Hepatocyte (in vitro differentiated cells): ENCODE measurements at regions not wholly inside any gene's neighbourhood (a gene's known extent, or its start where the extent isn't known, plus 50 kb on each side); places are given as distances from the start of the nearest gene placed in this dataset.

Source experiments
- DNase-seq: peaks from one replicate; pipeline ENCODE4 v3.0.0-alpha.2; 2016; ENCODE audit warnings: low spot score
- H2AFZ ChIP-seq: fragments of 200-600 bp; sonication (generic); 2 replicates; pipeline ENCODE4 v1.6.0; 2016; ENCODE audit warnings: antibody characterized with exemption, mild to moderate bottlenecking
- H3K27ac ChIP-seq: fragments of 200-600 bp; sonication (generic); 2 replicates; pipeline ENCODE4 v1.5.1; 2016; ENCODE audit warnings: mild to moderate bottlenecking
- H3K27me3 ChIP-seq: fragments of 200-600 bp; sonication (generic); 2 replicates; pipeline ENCODE4 v1.6.1; 2016
- H3K36me3 ChIP-seq: fragments of 200-600 bp; sonication (generic); replicated peaks from 2 replicates; pipeline ENCODE4 v1.5.1; 2016; ENCODE audit warnings: low read depth; ENCODE audit not compliant: insufficient read depth
- H3K4me1 ChIP-seq: fragments of 200-600 bp; sonication (generic); 2 replicates; pipeline ENCODE4 v1.5.1; 2016; ENCODE audit warnings: mild to moderate bottlenecking, moderate library complexity; ENCODE audit not compliant: insufficient read depth
- H3K4me2 ChIP-seq: fragments of 200-600 bp; sonication (generic); 2 replicates; pipeline ENCODE4 v1.6.0; 2016
- H3K4me3 ChIP-seq: fragments of 200-600 bp; sonication (generic); 2 replicates; pipeline ENCODE4 v1.5.1; 2016; ENCODE audit warnings: mild to moderate bottlenecking
- H3K79me2 ChIP-seq: fragments of 200-600 bp; sonication (generic); 2 replicates; pipeline ENCODE4 v1.6.0; 2017; ENCODE audit warnings: mild to moderate bottlenecking
- H3K9me2 ChIP-seq: fragments of 200-600 bp; sonication (generic); replicated peaks from 2 replicates; pipeline ENCODE4 v1.6.0; 2017; ENCODE audit warnings: mild to moderate bottlenecking; ENCODE audit not compliant: insufficient read depth
- H3K9me3 ChIP-seq: fragments of 200-600 bp; sonication (generic); 2 replicates; pipeline ENCODE4 v1.5.1; 2016; ENCODE audit warnings: low read depth, mild to moderate bottlenecking
- H4K20me1 ChIP-seq: fragments of 200-600 bp; sonication (generic); 2 replicates; pipeline ENCODE4 v1.6.0; 2016; ENCODE audit warnings: mild to moderate bottlenecking; ENCODE audit not compliant: insufficient read depth, poor library complexity, severe bottlenecking
- CTCF ChIP-seq: fragments of 200-600 bp; sonication (generic); IDR thresholded peaks from 2 replicates; pipeline ENCODE4 v1.5.1; 2016; ENCODE audit warnings: antibody characterized with exemption, mild to moderate bottlenecking; ENCODE audit not compliant: poor library complexity
- EZH2 ChIP-seq: fragments of 200-600 bp; sonication (generic); IDR thresholded peaks from 2 replicates; pipeline ENCODE4 v1.6.1; 2016; ENCODE audit warnings: antibody characterized with exemption, mild to moderate bottlenecking, borderline replicate concordance
- EZH2phosphoT487 ChIP-seq: fragments of 200-600 bp; sonication (generic); IDR thresholded peaks from one replicate; pipeline ENCODE4 v1.6.1; 2018; ENCODE audit warnings: antibody characterized with exemption, mild to moderate bottlenecking, low read depth, moderate library complexity; ENCODE audit not compliant: unreplicated experiment, severe bottlenecking
- WGBS: methylation state at CpG from one replicate; pipeline ENCODE4 v1.1.6; 2016; ENCODE audit warnings: low lambda C conversion rate; ENCODE audit errors: missing lambda C conversion rate; 5-methylcytosine and 5-hydroxymethylcytosine counted together

GRCh38 chr3:152155246-152156020 lies 113.3 kb upstream of the MBNL1 start:
- WGBS = 70% methylated on average over 5 of the region's 5 CpGs
- H3K79me2 ChIP-seq = no peaks in the 10 kb centered on the region
- H3K27me3 ChIP-seq = no peaks in the 10 kb centered on the region
- TF ChIP-seq CTCF (no peak), EZH2 (no peak), EZH2phosphoT487 (no peak)
- H3K9me2 ChIP-seq = no peaks in the 10 kb centered on the region
- H3K4me2 ChIP-seq = no peak overlapping the region
- no peak for DNase-seq
- no peak overlapping the region for H3K27ac ChIP-seq
- H2AFZ ChIP-seq = no peak overlapping the region
- H3K4me3 ChIP-seq = no peak overlapping the region
- no peaks in the 10 kb centered on the region for H4K20me1 ChIP-seq
- no peaks in the 10 kb centered on the region for H3K4me1 ChIP-seq
- no peaks in the 10 kb centered on the region for H3K36me3 ChIP-seq
- H3K9me3 ChIP-seq = no peaks in the 10 kb centered on the region

- no peak overlapping the region for H2AFZ ChIP-seq
- H3K4me1 ChIP-seq = no peaks in the 10 kb centered on the region
- no peak for DNase-seq
- no peak overlapping the region for H3K4me2 ChIP-seq
- no peaks in the 10 kb centered on the region for H3K9me3 ChIP-seq
- no peaks in the 10 kb centered on the region for H3K79me2 ChIP-seq
- 68% methylated on average over 3 of the region's 3 CpGs for WGBS
- H4K20me1 ChIP-seq = no peaks in the 10 kb centered on the region
- no peak for TF ChIP-seq EZH2
- TF ChIP-seq EZH2phosphoT487 = no peak
- TF ChIP-seq CTCF = no peak
- H3K27me3 ChIP-seq = no peaks in the 10 kb centered on the region
- no peak overlapping the region for H3K27ac ChIP-seq
- H3K4me3 ChIP-seq = no peak overlapping the region
- H3K36me3 ChIP-seq = no peaks in the 10 kb centered on the region
- H3K9me2 ChIP-seq = no peaks in the 10 kb centered on the region
Observed at GRCh38 chr3:152156880-152157279, 111.8 kb upstream of the MBNL1 start.

GRCh38 chr3:152157337-152157736 lies 111.4 kb upstream of the MBNL1 start:
- Histone ChIP-seq H3K79me2 (no peaks in the 10 kb centered on the region), H3K4me3 (no peak overlapping the region), H3K27ac (no peak overlapping the region), H2AFZ (no peak overlapping the region), H4K20me1 (no peaks in the 10 kb centered on the region), H3K9me3 (no peaks in the 10 kb centered on the region), H3K4me2 (no peak overlapping the region), H3K4me1 (no peaks in the 10 kb centered on the region), H3K27me3 (no peaks in the 10 kb centered on the region), H3K9me2 (no peaks in the 10 kb centered on the region), H3K36me3 (no peaks in the 10 kb centered on the region)
- TF ChIP-seq CTCF = no peak
- no peak for TF ChIP-seq EZH2
- TF ChIP-seq EZH2phosphoT487 = no peak
- no peak for DNase-seq

- TF ChIP-seq EZH2phosphoT487 = no peak
- no peak for TF ChIP-seq CTCF
- TF ChIP-seq EZH2 = no peak
- no peaks in the 10 kb centered on the region for H3K27me3 ChIP-seq
- no peaks in the 10 kb centered on the region for H3K79me2 ChIP-seq
- H3K4me3 ChIP-seq = no peak overlapping the region
- WGBS = 75% methylated on average over 4 of the region's 4 CpGs
- H4K20me1 ChIP-seq = no peaks in the 10 kb centered on the region
- DNase-seq = peak; percentile 16
- H3K4me2 ChIP-seq = no peak overlapping the region
- no peaks in the 10 kb centered on the region for H3K4me1 ChIP-seq
- H3K9me2 ChIP-seq = no peaks in the 10 kb centered on the region
- H2AFZ ChIP-seq = no peak overlapping the region
- no peaks in the 10 kb centered on the region for H3K9me3 ChIP-seq
- no peak overlapping the region for H3K27ac ChIP-seq
- H3K36me3 ChIP-seq = no peaks in the 10 kb centered on the region
Observed at GRCh38 chr3:152159328-152159727, 109.4 kb upstream of the MBNL1 start.
